Right renal pelvis (tissue), 4 donors: ENCODE measurements at regions not wholly inside any gene's neighbourhood (a gene's known extent, or its start where the extent isn't known, plus 50 kb on each side); places are given as distances from the start of the nearest gene placed in this dataset.

ENCODE experiments used
- DNase-seq, 4 donors: peaks; one replicate each; pipeline ENCODE4 v3.0.0-alpha.2; 2013; ENCODE audit warnings: low read depth in 4 of 4, low spot score in 3 of 4, missing footprints in 1 of 4

GRCh38 chr16:89027281-89027680, 50.3 kb upstream of the CBFA2T3 start:
- no peak for DNase-seq

- no peak for DNase-seq
Measured at GRCh38 chr16:89031715-89032659, 55.0 kb upstream of the CBFA2T3 start.

GRCh38 chr16:89033304-89033703, 56.3 kb upstream of the CBFA2T3 start:
- DNase-seq = no peak

GRCh38 chr16:89033796-89034572, 57.0 kb upstream of the CBFA2T3 start:
- DNase-seq = no peak

GRCh38 chr16:89034573-89034961, 57.6 kb upstream of the CBFA2T3 start:
- no peak for DNase-seq

- no peak for DNase-seq
Measured at GRCh38 chr16:89034971-89035668, 58.1 kb upstream of the CBFA2T3 start.

- no peak for DNase-seq
Measured at GRCh38 chr16:89035669-89036570, 57.7 kb upstream of the ACSF3 start.

- DNase-seq = no peak
Measured at GRCh38 chr16:89036776-89037175, 56.9 kb upstream of the ACSF3 start.

GRCh38 chr16:89037261-89038152, 56.1 kb upstream of the ACSF3 start:
- DNase-seq = peak; percentile 33 to 58 (median 46)

GRCh38 chr16:89038221-89038721, 55.4 kb upstream of the ACSF3 start:
- no peak for DNase-seq

- no peak for DNase-seq
Measured at GRCh38 chr16:89038811-89039735, 54.6 kb upstream of the ACSF3 start.

- no peak for DNase-seq
Measured at GRCh38 chr16:89039756-89040155, 53.9 kb upstream of the ACSF3 start.

- no peak for DNase-seq
Measured at GRCh38 chr16:89040391-89040790, 53.3 kb upstream of the ACSF3 start.

GRCh38 chr16:89040861-89041570, 52.6 kb upstream of the ACSF3 start:
- no peak for DNase-seq

GRCh38 chr16:89041571-89042481, 51.8 kb upstream of the ACSF3 start:
- no peak for DNase-seq
